Neural progenitor cell (in vitro differentiated cells): ENCODE measurements at regions not wholly inside any gene's neighbourhood (a gene's known extent, or its start where the extent isn't known, plus 50 kb on each side); places are given as distances from the start of the nearest gene placed in this dataset.

Experiments
- DNase-seq: peaks from one replicate; pipeline ENCODE4 v3.0.0-alpha.2; 2016; ENCODE audit warnings: low spot score
- H2AFZ ChIP-seq: fragments of 200-600 bp; sonication (generic); replicated peaks from 2 replicates; pipeline ENCODE4 v1.6.1; 2016; ENCODE audit warnings: antibody characterized with exemption
- H3F3A ChIP-seq: fragments of 200-600 bp; sonication (generic); 2 replicates; pipeline ENCODE4 v1.6.1; 2016; ENCODE audit warnings: antibody characterized with exemption, low read depth
- H3K27ac ChIP-seq: fragments of 200-600 bp; sonication (generic); 2 replicates; pipeline ENCODE4 v1.5.1; 2016; ENCODE audit warnings: mild to moderate bottlenecking
- H3K27me3 ChIP-seq: fragments of 200-600 bp; sonication (generic); 2 replicates; pipeline ENCODE4 v1.6.1; 2016; ENCODE audit warnings: mild to moderate bottlenecking, moderate library complexity
- H3K36me3 ChIP-seq: fragments of 200-600 bp; sonication (generic); 2 replicates; pipeline ENCODE4 v1.5.1; 2016
- H3K4me1 ChIP-seq: fragments of 200-600 bp; sonication (generic); 2 replicates; pipeline ENCODE4 v1.6.1; 2016; ENCODE audit warnings: mixed run types
- H3K4me2 ChIP-seq: fragments of 200-600 bp; sonication (generic); 2 replicates; pipeline ENCODE4 v1.6.1; 2016
- H3K4me3 ChIP-seq: fragments of 200-600 bp; sonication (generic); 2 replicates; pipeline ENCODE4 v1.5.1; 2016
- H3K79me2 ChIP-seq: fragments of 200-600 bp; sonication (generic); 2 replicates; pipeline ENCODE4 v1.6.1; 2016; ENCODE audit warnings: low read depth
- H3K9ac ChIP-seq: fragments of 200-600 bp; sonication (generic); 2 replicates; pipeline ENCODE4 v1.6.1; 2016
- H3K9me3 ChIP-seq: fragments of 200-600 bp; sonication (generic); 2 replicates; pipeline ENCODE4 v1.5.1; 2016; ENCODE audit warnings: low read depth
- H4K20me1 ChIP-seq: fragments of 200-600 bp; sonication (generic); 2 replicates; pipeline ENCODE4 v1.6.1; 2016; ENCODE audit warnings: low read depth
- H3K27ac Mint-ChIP-seq: 3 replicates; pipeline ENCODE4 v1.8.0; 2021; ENCODE audit warnings: mixed read lengths
- H3K27me3 Mint-ChIP-seq: 2 replicates; pipeline ENCODE4 v1.8.0; 2022; ENCODE audit warnings: low read depth, mild to moderate bottlenecking, inconsistent platforms, moderate library complexity, mixed read lengths; ENCODE audit not compliant: insufficient read depth
- H3K36me3 Mint-ChIP-seq: 3 replicates; pipeline ENCODE4 v1.8.0; 2021; ENCODE audit warnings: mixed read lengths
- H3K4me1 Mint-ChIP-seq: 3 replicates; pipeline ENCODE4 v1.8.0; 2021; ENCODE audit warnings: mixed read lengths
- H3K4me3 Mint-ChIP-seq: 3 replicates; pipeline ENCODE4 v1.8.0; 2021; ENCODE audit warnings: mild to moderate bottlenecking, moderate library complexity, mixed read lengths
- H3K9me3 Mint-ChIP-seq: 3 replicates; pipeline ENCODE4 v1.8.0; 2020; ENCODE audit warnings: mixed read lengths
- EZH2 ChIP-seq: fragments of 200-600 bp; sonication (generic); IDR thresholded peaks from 2 replicates; pipeline ENCODE4 v1.6.1; 2017; ENCODE audit warnings: antibody characterized with exemption, mild to moderate bottlenecking, moderate library complexity
- EZH2phosphoT487 ChIP-seq: fragments of 200-600 bp; sonication (generic); IDR thresholded peaks from 2 replicates; pipeline ENCODE4 v1.6.1; 2017; ENCODE audit warnings: antibody characterized with exemption
- TF ChIP-seq, protein P1 (sequence below): fragments of 200-600 bp; sonication (generic); IDR thresholded peaks from 2 replicates; pipeline ENCODE4 v1.5.1; 2017; ENCODE audit warnings: antibody characterized with exemption, mild to moderate bottlenecking

DNA sequence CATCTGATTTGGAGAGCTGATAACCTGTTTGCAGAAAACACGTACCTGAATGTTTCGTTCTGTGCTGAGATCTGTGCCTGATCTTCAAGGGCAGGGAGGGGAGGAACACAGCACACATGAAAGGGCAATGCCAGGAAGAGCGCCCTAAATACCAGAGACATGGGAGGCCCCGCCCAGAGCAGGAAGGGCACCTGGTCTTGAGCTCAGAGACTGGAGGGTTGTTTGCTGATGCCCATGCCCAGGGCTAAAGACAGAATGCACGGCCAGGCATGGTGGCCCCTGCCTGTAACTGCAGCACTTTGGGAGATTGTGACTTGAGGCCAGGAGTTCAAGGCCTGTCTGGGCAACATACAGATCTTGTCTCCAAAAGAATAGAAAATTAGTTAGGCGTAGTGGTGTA lies 183.2 kb downstream of the TUBA3C start:
- H3K27ac ChIP-seq = no peak overlapping the region
- H3K9me3 ChIP-seq = peaks cover 22% of the 10 kb centered on the region
- DNase-seq = no peak
- Mint-ChIP-seq H3K27me3 (peaks cover 5% of the 10 kb centered on the region), H3K27ac (no peak overlapping the region), H3K9me3 (peaks cover 84% of the 10 kb centered on the region), H3K4me3 (no peak overlapping the region), H3K4me1 (no peaks in the 10 kb centered on the region), H3K36me3 (no peaks in the 10 kb centered on the region)
- no peaks in the 10 kb centered on the region for H3K4me1 ChIP-seq
- no peaks in the 10 kb centered on the region for H3K36me3 ChIP-seq
- no peak overlapping the region for H3K4me3 ChIP-seq
- no peak overlapping the region for H2AFZ ChIP-seq
- no peak overlapping the region for H3K4me2 ChIP-seq
- no peaks in the 10 kb centered on the region for H4K20me1 ChIP-seq
- H3K9ac ChIP-seq = no peak overlapping the region
- TF ChIP-seq EZH2 (no peak), EZH2phosphoT487 (no peak)
- TF ChIP-seq, protein P1, sequence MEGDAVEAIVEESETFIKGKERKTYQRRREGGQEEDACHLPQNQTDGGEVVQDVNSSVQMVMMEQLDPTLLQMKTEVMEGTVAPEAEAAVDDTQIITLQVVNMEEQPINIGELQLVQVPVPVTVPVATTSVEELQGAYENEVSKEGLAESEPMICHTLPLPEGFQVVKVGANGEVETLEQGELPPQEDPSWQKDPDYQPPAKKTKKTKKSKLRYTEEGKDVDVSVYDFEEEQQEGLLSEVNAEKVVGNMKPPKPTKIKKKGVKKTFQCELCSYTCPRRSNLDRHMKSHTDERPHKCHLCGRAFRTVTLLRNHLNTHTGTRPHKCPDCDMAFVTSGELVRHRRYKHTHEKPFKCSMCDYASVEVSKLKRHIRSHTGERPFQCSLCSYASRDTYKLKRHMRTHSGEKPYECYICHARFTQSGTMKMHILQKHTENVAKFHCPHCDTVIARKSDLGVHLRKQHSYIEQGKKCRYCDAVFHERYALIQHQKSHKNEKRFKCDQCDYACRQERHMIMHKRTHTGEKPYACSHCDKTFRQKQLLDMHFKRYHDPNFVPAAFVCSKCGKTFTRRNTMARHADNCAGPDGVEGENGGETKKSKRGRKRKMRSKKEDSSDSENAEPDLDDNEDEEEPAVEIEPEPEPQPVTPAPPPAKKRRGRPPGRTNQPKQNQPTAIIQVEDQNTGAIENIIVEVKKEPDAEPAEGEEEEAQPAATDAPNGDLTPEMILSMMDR = no peak
- no peaks in the 10 kb centered on the region for H3K79me2 ChIP-seq
- H3K27me3 ChIP-seq = no peaks in the 10 kb centered on the region
- no peaks in the 10 kb centered on the region for H3F3A ChIP-seq

DNA sequence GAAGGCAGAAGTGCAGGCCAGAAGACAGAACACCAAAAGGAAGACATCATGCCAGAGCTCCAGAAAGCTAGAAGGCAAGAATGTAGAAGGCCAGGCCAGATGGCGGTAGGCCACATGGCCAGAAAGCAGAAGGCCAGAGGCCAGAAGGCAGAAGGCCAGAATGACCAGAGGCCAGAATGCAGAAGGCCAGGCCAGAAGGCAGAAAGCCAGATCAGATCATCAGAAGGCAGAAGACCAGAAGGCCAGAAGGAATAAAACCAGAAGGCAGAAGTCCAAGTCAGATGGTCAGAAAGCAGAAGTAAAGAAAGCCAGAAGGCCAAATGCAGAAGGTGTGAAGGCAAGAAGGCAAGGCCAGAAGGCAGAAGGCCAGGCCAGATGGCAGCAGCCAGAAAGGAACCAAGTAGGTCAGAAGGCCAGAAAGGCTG lies 185.0 kb downstream of the TUBA3C start:
- no peaks in the 10 kb centered on the region for H3K79me2 ChIP-seq
- no peak for DNase-seq
- no peaks in the 10 kb centered on the region for H3K27me3 ChIP-seq
- H2AFZ ChIP-seq = no peak overlapping the region
- Mint-ChIP-seq H3K27ac (no peak overlapping the region), H3K4me1 (no peaks in the 10 kb centered on the region), H3K27me3 (peaks cover 9% of the 10 kb centered on the region), H3K4me3 (no peak overlapping the region), H3K9me3 (peaks cover 83% of the 10 kb centered on the region), H3K36me3 (no peaks in the 10 kb centered on the region)
- TF ChIP-seq, protein P1 = no peak
- TF ChIP-seq EZH2 (no peak), EZH2phosphoT487 (no peak)
- H3K4me3 ChIP-seq = no peak overlapping the region
- no peaks in the 10 kb centered on the region for H3F3A ChIP-seq
- no peaks in the 10 kb centered on the region for H4K20me1 ChIP-seq
- no peak overlapping the region for H3K4me2 ChIP-seq
- H3K4me1 ChIP-seq = no peaks in the 10 kb centered on the region
- no peaks in the 10 kb centered on the region for H3K36me3 ChIP-seq
- H3K9ac ChIP-seq = no peak overlapping the region
- no peak overlapping the region for H3K27ac ChIP-seq
- peaks cover 20% of the 10 kb centered on the region for H3K9me3 ChIP-seq

DNA sequence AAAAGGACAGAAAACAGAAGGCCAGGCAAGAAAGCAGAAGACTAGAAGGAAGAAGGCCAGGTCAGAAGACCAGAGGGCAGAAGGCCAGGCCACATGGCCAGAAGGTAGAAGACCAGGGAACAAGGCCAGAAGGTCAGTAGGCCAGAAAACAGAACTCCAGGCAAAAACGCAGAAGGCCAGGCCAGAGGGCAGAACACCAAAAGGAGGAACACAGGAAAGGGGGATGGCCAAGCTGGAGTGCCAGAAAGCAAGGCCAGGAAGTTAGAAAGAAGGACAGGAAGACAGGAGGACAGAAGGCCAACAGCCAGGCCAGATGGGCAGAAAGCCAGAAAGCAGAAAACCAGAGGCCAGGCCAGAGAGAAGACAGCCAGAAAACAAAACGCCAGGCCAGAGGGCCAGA lies 185.4 kb downstream of the TUBA3C start:
- Mint-ChIP-seq H3K27ac (no peak overlapping the region), H3K9me3 (peaks cover 83% of the 10 kb centered on the region), H3K27me3 (peaks cover 10% of the 10 kb centered on the region), H3K4me3 (no peak overlapping the region), H3K4me1 (no peaks in the 10 kb centered on the region), H3K36me3 (no peaks in the 10 kb centered on the region)
- peaks cover 24% of the 10 kb centered on the region for H3K9me3 ChIP-seq
- H3K4me1 ChIP-seq = no peaks in the 10 kb centered on the region
- H4K20me1 ChIP-seq = no peaks in the 10 kb centered on the region
- no peak for DNase-seq
- H3K27ac ChIP-seq = no peak overlapping the region
- H3K79me2 ChIP-seq = no peaks in the 10 kb centered on the region
- no peaks in the 10 kb centered on the region for H3K36me3 ChIP-seq
- H2AFZ ChIP-seq = no peak overlapping the region
- TF ChIP-seq, protein P1 = no peak
- TF ChIP-seq EZH2phosphoT487 (no peak), EZH2 (no peak)
- no peaks in the 10 kb centered on the region for H3K27me3 ChIP-seq
- no peak overlapping the region for H3K9ac ChIP-seq
- H3K4me3 ChIP-seq = no peak overlapping the region
- no peaks in the 10 kb centered on the region for H3F3A ChIP-seq
- no peak overlapping the region for H3K4me2 ChIP-seq
